ENCODE measurements at regions not wholly inside any gene's neighbourhood (a gene's known extent, or its start where the extent isn't known, plus 50 kb on each side); places are given as distances from the start of the nearest gene placed in this dataset.

DNA sequence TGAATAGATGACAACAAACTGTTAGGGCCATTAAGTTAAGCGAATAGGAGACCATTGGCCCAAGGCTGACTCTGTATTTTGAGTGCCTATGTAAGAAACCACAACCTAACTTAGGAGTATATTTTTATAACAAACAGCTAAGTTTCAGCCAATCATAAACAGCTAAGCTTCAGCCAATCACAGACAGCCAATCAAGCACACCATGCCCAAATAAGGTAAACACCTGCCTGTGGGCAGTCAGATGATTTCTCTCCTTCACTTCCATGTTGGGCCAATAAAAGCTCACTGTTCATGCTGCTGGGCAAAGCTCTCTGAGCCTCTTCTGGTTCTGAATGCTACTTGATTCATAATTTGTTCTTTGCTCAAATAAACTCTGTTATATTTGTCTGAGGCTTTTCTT lies 344.6 kb downstream of the BTG1 start:
- intact Hi-C loops (cut with DNase I): no loop called here
- H3K27me3 ChIP-seq: no peaks in the 10 kb centered on the region
- TF ChIP-seq CTCF (IDR thresholded peaks at IDR 0.05): no peak
- TF ChIP-seq POLR2A (IDR thresholded peaks at IDR 0.05): no peak
- WGBS (ENCODE audit: insufficient coverage, low coverage, low lambda C conversion rate, missing lambda C conversion rate): 57% methylated on average over 1 of the region's 1 CpG
- DNase-seq: no peak
- H3K36me3 ChIP-seq: no peaks in the 10 kb centered on the region
- no peaks in the 10 kb centered on the region for H3K4me1 ChIP-seq
- H3K4me3 ChIP-seq: no peak overlapping the region
- H3K27ac ChIP-seq: no peak overlapping the region
- H3K9me3 ChIP-seq: no peaks in the 10 kb centered on the region
- ATAC-seq: no peak

- 96% methylated on average over 2 of the region's 2 CpGs for WGBS (ENCODE audit: insufficient coverage, low coverage, low lambda C conversion rate, missing lambda C conversion rate)
- intact Hi-C loops (cut with DNase I): no loop called here
- no peak for ATAC-seq
Observed at GRCh38 chr12:91793676-91794075, 352.0 kb downstream of the BTG1 start.

GRCh38 chr12:91792597-91792996 lies 353.0 kb downstream of the BTG1 start:
- Histone ChIP-seq H3K27me3 (no peaks in the 10 kb centered on the region), H3K9me3 (no peaks in the 10 kb centered on the region), H3K27ac (no peak overlapping the region), H3K36me3 (no peaks in the 10 kb centered on the region), H3K4me3 (no peak overlapping the region), H3K4me1 (no peaks in the 10 kb centered on the region)
- intact Hi-C loops (cut with DNase I): no loop called here
- ATAC-seq (no peak), DNase-seq (no peak)
- 58% methylated on average over 1 of the region's 1 CpG for WGBS (ENCODE audit: insufficient coverage, low coverage, low lambda C conversion rate, missing lambda C conversion rate)
- TF ChIP-seq CTCF (IDR thresholded peaks at IDR 0.05) (no peak), POLR2A (IDR thresholded peaks at IDR 0.05) (no peak)

More at GRCh38 chr12:91793676-91794075, 352.0 kb downstream of the BTG1 start:
- H3K27ac ChIP-seq: no peak overlapping the region
- no peaks in the 10 kb centered on the region for H3K9me3 ChIP-seq
- TF ChIP-seq POLR2A (IDR thresholded peaks at IDR 0.05) (no peak), CTCF (IDR thresholded peaks at IDR 0.05) (no peak)
- H3K36me3 ChIP-seq: no peaks in the 10 kb centered on the region
- no peaks in the 10 kb centered on the region for H3K4me1 ChIP-seq
- H3K27me3 ChIP-seq: no peaks in the 10 kb centered on the region
- H3K4me3 ChIP-seq: no peak overlapping the region
- no peak for DNase-seq

GRCh38 chr12:91786499-91787272 lies 359.0 kb downstream of the BTG1 start:
- Histone ChIP-seq H3K4me1 (no peaks in the 10 kb centered on the region), H3K27ac (no peak overlapping the region), H3K36me3 (no peaks in the 10 kb centered on the region), H3K4me3 (no peak overlapping the region), H3K9me3 (no peaks in the 10 kb centered on the region), H3K27me3 (no peaks in the 10 kb centered on the region)
- ATAC-seq: no peak
- no peak for TF ChIP-seq POLR2A (IDR thresholded peaks at IDR 0.05)
- no peak for TF ChIP-seq CTCF (IDR thresholded peaks at IDR 0.05)
- DNase-seq: no peak
- intact Hi-C loops (cut with DNase I): no loop called here
- WGBS (ENCODE audit: insufficient coverage, low coverage, low lambda C conversion rate, missing lambda C conversion rate): 95% methylated on average over 2 of the region's 2 CpGs

Measured in right lobe of liver (tissue), 6 donors.